SK-N-MC (cell line): ENCODE measurements at regions not wholly inside any gene's neighbourhood (a gene's known extent, or its start where the extent isn't known, plus 50 kb on each side); places are given as distances from the start of the nearest gene placed in this dataset.

ENCODE experiments used
- FOXP2 ChIP-seq: optimal IDR thresholded peaks from 2 replicates; pipeline ENCODE3; 2011; ENCODE audit warnings: mild to moderate bottlenecking, moderate library complexity; ENCODE audit not compliant: insufficient read depth; ENCODE audit errors: extremely low read length, control extremely low read depth
- POLR2AphosphoS5 ChIP-seq: IDR thresholded peaks from 2 replicates; pipeline ENCODE4 v1.6.1; 2012; ENCODE audit warnings: mild to moderate bottlenecking, low read depth, low read length, borderline replicate concordance

DNA sequence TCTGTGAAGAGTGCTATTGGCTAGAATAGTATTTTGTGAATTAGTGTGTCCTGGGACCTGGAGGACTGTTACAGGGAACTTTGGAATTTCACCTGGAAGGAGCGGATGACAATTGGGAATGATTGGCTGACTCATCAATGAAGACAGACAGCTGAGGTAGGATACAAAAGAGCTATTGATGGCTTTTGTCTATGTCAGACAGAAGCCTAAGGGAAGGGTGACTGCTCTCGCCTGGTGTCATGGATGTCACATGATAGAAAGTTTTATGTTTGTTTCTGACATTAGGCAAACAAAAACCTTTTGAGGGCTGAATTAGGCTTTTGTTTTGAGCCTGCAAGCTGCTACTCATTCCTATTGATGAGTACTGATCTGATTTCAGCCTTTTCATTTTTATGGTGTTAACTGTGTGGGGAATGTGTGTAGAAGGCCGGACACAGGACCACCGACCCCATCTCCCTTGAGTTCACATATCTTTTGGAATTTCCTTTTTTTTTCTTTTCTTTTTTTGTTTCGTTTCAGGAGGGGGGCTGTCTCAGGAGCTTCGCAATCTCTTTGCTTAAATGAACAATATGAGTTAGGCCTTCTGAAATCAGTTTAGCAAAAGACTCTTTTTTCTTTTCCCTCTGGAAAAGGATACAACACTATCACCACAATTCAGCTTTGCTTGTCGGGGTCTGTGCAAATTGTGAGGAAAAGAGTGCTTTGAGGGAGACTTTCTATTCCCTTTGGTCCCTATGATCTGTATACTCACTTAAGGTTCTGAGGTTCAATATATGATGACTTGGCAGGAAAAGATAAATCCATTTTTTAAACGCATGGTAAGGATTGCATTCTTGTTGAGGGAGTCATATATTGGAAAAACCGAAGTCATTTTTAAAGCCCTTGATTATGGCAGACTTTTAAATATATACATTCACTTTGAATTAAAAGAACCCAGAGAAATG lies 207.9 kb upstream of the FIGN start:
- TF ChIP-seq FOXP2: no peak
- TF ChIP-seq POLR2AphosphoS5: no peak
